GM12878 (cell line): ENCODE measurements at regions not wholly inside any gene's neighbourhood (a gene's known extent, or its start where the extent isn't known, plus 50 kb on each side); places are given as distances from the start of the nearest gene placed in this dataset.

ENCODE experiments used
- ATAC-seq: fragments of 200-7000 bp; cut with Tn5 transposase; 3 replicates; pipeline ENCODE4 v1.9.1; 2020; ENCODE audit warnings: mild to moderate bottlenecking, moderate library complexity
- BruUV-seq: library from RNA; stranded (reverse); fragments of 400-500 nt; replicated peaks from 2 replicates; lab custom pipeline; 2021; lab: Mats Ljungman, UMichigan
- CTCF ChIA-PET: fragments of 300-600 bp; sonication (Branson Sonifier 250); formaldehyde crosslinking; extraction: SDS; loops from one replicate; lab custom pipeline; 2021; ENCODE audit warnings: inconsistent platforms; lab: Yijun Ruan, JAX
- POLR2A ChIA-PET: fragments of 350-600 bp; formaldehyde crosslinking; extraction: SDS; loops from one replicate; lab custom pipeline; 2021; ENCODE audit warnings: inconsistent platforms; lab: Charles Lee
- RAD21 ChIA-PET: fragments of 300-600 bp; sonication (Branson Sonifier 250); formaldehyde crosslinking; loops from one replicate; lab custom pipeline; 2023; ENCODE audit warnings: antibody characterized with exemption; ENCODE audit not compliant: unreplicated experiment; lab: Charles Lee
- SMC1A ChIA-PET: fragments of 300-600 bp; sonication (Branson Sonifier 250); formaldehyde crosslinking; loops from one replicate; lab custom pipeline; 2023; ENCODE audit not compliant: unreplicated experiment, uncharacterized antibody; lab: Charles Lee
- DNase-seq: peaks from one replicate; pipeline ENCODE4 v3.0.0-alpha.2; 2011; ENCODE audit warnings: low read depth, low spot score
- FAIRE-seq: peaks from 3 replicates; lab custom pipeline; 2011; peaks lifted over from hg19 to GRCh38; lab: Jason Lieb, UNC
- H2AFZ ChIP-seq: 2 replicates; pipeline ENCODE4 v1.6.0; 2011; ENCODE audit warnings: low read depth, low read length, control low read depth; ENCODE audit not compliant: control insufficient read depth
- H3K27ac ChIP-seq: 2 replicates; pipeline ENCODE4 v1.5.1; 2011; ENCODE audit warnings: control low read depth; ENCODE audit not compliant: control insufficient read depth, insufficient read depth
- H3K27me3 ChIP-seq, 2 experiments: replicated peaks in 1 of 2; 2 replicates each; pipeline versions ENCODE4 v1.6.0 to v1.6.1; 2011; ENCODE audit warnings: low read length in 1 of 2; ENCODE audit not compliant: control insufficient read depth in 2 of 2, insufficient read depth in 2 of 2
- H3K36me3 ChIP-seq, 2 experiments: 2 replicates each; pipeline ENCODE4 v1.5.1; 2011; ENCODE audit warnings: low read length in 1 of 2; ENCODE audit not compliant: control insufficient read depth in 2 of 2, insufficient read depth in 2 of 2
- H3K4me1 ChIP-seq: 2 replicates; pipeline ENCODE4 v1.6.1; 2011; ENCODE audit warnings: mild to moderate bottlenecking, low read length, moderate library complexity, mixed read lengths; ENCODE audit not compliant: control insufficient read depth, insufficient read depth
- H3K4me2 ChIP-seq: 2 replicates; pipeline ENCODE4 v1.6.0; 2011; ENCODE audit warnings: control low read depth; ENCODE audit not compliant: control insufficient read depth, insufficient read depth
- H3K4me3 ChIP-seq: fragments of 200-600 bp; sonication (generic); 2 replicates; pipeline ENCODE4 v1.5.1; 2016
- H3K79me2 ChIP-seq: 2 replicates; pipeline ENCODE4 v1.6.0; 2011; ENCODE audit warnings: low read length; ENCODE audit not compliant: control insufficient read depth, insufficient read depth
- H3K9ac ChIP-seq: 2 replicates; pipeline ENCODE4 v1.8.0; 2011; ENCODE audit warnings: low read length, control low read depth, mixed read lengths; ENCODE audit not compliant: control insufficient read depth, insufficient read depth
- H3K9me3 ChIP-seq: replicated peaks from 3 replicates; pipeline ENCODE4 v1.5.1; 2011; ENCODE audit warnings: mild to moderate bottlenecking, low read length; ENCODE audit not compliant: control insufficient read depth, insufficient read depth
- H4K20me1 ChIP-seq: 2 replicates; pipeline ENCODE4 v1.6.0; 2011; ENCODE audit not compliant: control insufficient read depth, insufficient read depth
- EED ChIP-seq: sonication (generic); IDR thresholded peaks from 2 replicates; pipeline ENCODE4 v1.6.1; 2016; ENCODE audit warnings: antibody characterized with exemption, low read depth
- GABPA ChIP-seq: IDR thresholded peaks from 2 replicates; pipeline ENCODE4 v1.6.1; 2014; ENCODE audit warnings: antibody characterized with exemption, low read depth, mild to moderate bottlenecking, inconsistent platforms
- KDM1A ChIP-seq: fragments of 200-600 bp; sonication (generic); IDR thresholded peaks from 2 replicates; pipeline ENCODE4 v1.6.1; 2016; ENCODE audit warnings: borderline replicate concordance
- MXI1 ChIP-seq: fragments of 150-350 bp; IDR thresholded peaks from 2 replicates; pipeline ENCODE4 v1.6.1; 2011; ENCODE audit warnings: low read depth, mild to moderate bottlenecking, inconsistent platforms, low read length, improper control_type of control experiment
- NFYA ChIP-seq: IDR thresholded peaks from 2 replicates; pipeline ENCODE4 v1.6.1; 2011; ENCODE audit warnings: low read depth, mild to moderate bottlenecking, low read length, improper control_type of control experiment, borderline replicate concordance
- POLR2AphosphoS2 ChIP-seq: IDR thresholded peaks from 2 replicates; pipeline ENCODE4 v1.6.1; 2011; ENCODE audit warnings: low read depth, mild to moderate bottlenecking, low read length, improper control_type of control experiment, moderate library complexity
- RB1 ChIP-seq: fragments of 450-650 bp; formaldehyde crosslinking; IDR thresholded peaks from 2 replicates; pipeline ENCODE4 v1.6.1; 2017; ENCODE audit warnings: mild to moderate bottlenecking, borderline replicate concordance
- SMARCA5 ChIP-seq: fragments of 450-650 bp; IDR thresholded peaks from 2 replicates; pipeline ENCODE4 v1.6.1; 2017; ENCODE audit warnings: mild to moderate bottlenecking
- ZBED1 ChIP-seq: IDR thresholded peaks from 2 replicates; pipeline ENCODE4 v1.6.1; 2016; ENCODE audit warnings: borderline replicate concordance
- ZNF622 ChIP-seq: fragments of 450-650 bp; IDR thresholded peaks from 2 replicates; pipeline ENCODE4 v1.6.1; 2017; ENCODE audit warnings: mild to moderate bottlenecking, inconsistent platforms
- WGBS: methylation state at CpG from one replicate; pipeline ENCODE4 v1.1.6; 2016; ENCODE audit warnings: low lambda C conversion rate; ENCODE audit not compliant: insufficient replicate concordance, insufficient coverage; ENCODE audit errors: missing lambda C conversion rate; 5-methylcytosine and 5-hydroxymethylcytosine counted together
- in situ Hi-C: fragments of 300-500 bp; cut with MboI; formaldehyde crosslinking; loops from 9 replicates; pipeline ENCODE4 v1.14.3; 2018; ENCODE audit warnings: mixed read lengths
- intact Hi-C: fragments of 100-400 bp; cut with micrococcal nuclease; formaldehyde crosslinking; loops from one replicate; pipeline ENCODE4 v1.14.2; 2022; ENCODE audit not compliant: unreplicated experiment
- TF ChIP-seq, protein P1 (sequence below), 3 experiments: IDR thresholded peaks in 2 of 3; conservative IDR thresholded peaks in 1 of 3; 2 replicates each; pipeline ENCODE4 v1.5.1; 2011; ENCODE audit warnings: low read depth in 3 of 3, low read length in 3 of 3, mild to moderate bottlenecking in 3 of 3, control low read depth in 2 of 3, moderate library complexity in 2 of 3, inconsistent platforms in 1 of 3, mixed read lengths in 1 of 3; ENCODE audit not compliant: control insufficient read depth in 2 of 3, insufficient read depth in 1 of 3; ENCODE audit errors: extremely low read depth in 1 of 3
- TF ChIP-seq, protein P2 (sequence below): fragments of 450-650 bp; IDR thresholded peaks from 2 replicates; pipeline ENCODE4 v1.6.1; 2017; ENCODE audit warnings: mild to moderate bottlenecking, low read depth, inconsistent platforms; ENCODE audit not compliant: poor library complexity, severe bottlenecking
- TF ChIP-seq, protein P3 (sequence below): fragments of 450-650 bp; IDR thresholded peaks from 2 replicates; pipeline ENCODE4 v1.6.1; 2018; ENCODE audit warnings: borderline replicate concordance, mild to moderate bottlenecking; ENCODE audit not compliant: partially characterized antibody
- TF ChIP-seq, protein P4 (sequence below): fragments of 450-650 bp; IDR thresholded peaks from 2 replicates; pipeline ENCODE4 v1.6.1; 2017; ENCODE audit warnings: low read depth, mild to moderate bottlenecking, moderate library complexity
- TF ChIP-seq, protein P5 (sequence below): IDR thresholded peaks from 2 replicates; pipeline ENCODE4 v1.6.1; 2011; ENCODE audit warnings: borderline replicate concordance, low read depth, mild to moderate bottlenecking, moderate library complexity, mixed read lengths, low read length; ENCODE audit not compliant: insufficient read depth; ENCODE audit errors: extremely low read length

DNA sequence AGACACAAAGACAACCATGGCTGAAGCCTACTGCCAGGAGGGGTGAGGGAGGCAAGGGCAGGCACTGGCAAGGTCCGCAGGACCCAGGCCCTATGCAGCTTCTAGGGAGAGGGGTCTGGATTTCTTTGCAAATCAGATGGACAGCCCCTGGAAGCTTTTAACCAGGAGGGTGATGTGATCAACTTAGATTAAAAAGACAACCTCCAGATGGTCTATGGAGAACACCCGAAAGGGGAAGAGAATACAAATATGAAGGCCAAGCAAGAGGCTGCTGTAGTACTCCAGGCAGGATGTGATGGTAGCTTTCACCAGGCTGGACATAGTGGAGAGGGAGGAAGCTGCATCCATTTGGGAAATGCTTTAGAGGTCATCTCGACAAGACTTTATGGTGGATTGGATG, 83.3 kb upstream of the TSPAN11 start:
- CTCF ChIA-PET: interaction anchor here (0.9 to 10.0 kb wide), 5 partner anchors 14 to 1321 kb away, joined by 3 to 125 read pairs (median 3); no protein-coding TSS in a partner anchor
- Histone ChIP-seq H3K4me1 (no peaks in the 10 kb centered on the region), H2AFZ (no peak overlapping the region), H3K79me2 (no peaks in the 10 kb centered on the region), H3K27me3 (no peaks in the 10 kb centered on the region), H3K9me3 (no peaks in the 10 kb centered on the region), H3K4me2 (no peak overlapping the region), H3K4me3 (no peak overlapping the region), H3K27ac (no peak overlapping the region), H3K9ac (no peak overlapping the region), H4K20me1 (no peaks in the 10 kb centered on the region), H3K36me3 (no peaks in the 10 kb centered on the region)
- POLR2A ChIA-PET: no interaction called here
- ATAC-seq: no peak
- RAD21 ChIA-PET: interaction anchor here (1.5 kb wide), 1 partner anchor 143 kb away, joined by 5 read pairs; no protein-coding TSS in a partner anchor
- in situ Hi-C loops (loop anchor here (10.0 kb wide), 1 partner anchor 152 kb away; no protein-coding TSS in a partner anchor), intact Hi-C loops (loop anchor here (10.0 kb wide), 1 partner anchor 1288 kb away; no protein-coding TSS in a partner anchor)
- DNase-seq: no peak
- SMC1A ChIA-PET: no interaction called here
- no peak for FAIRE-seq
- no TSS peak for BruUV-seq
- WGBS: 52% methylated on average over 3 of the region's 3 CpGs
- TF ChIP-seq MXI1 (no peak), ZNF622 (no peak), POLR2AphosphoS2 (no peak), ZBED1 (no peak), EED (no peak), SMARCA5 (no peak), KDM1A (no peak), RB1 (no peak), NFYA (no peak), GABPA (no peak)
- TF ChIP-seq, protein P1, sequence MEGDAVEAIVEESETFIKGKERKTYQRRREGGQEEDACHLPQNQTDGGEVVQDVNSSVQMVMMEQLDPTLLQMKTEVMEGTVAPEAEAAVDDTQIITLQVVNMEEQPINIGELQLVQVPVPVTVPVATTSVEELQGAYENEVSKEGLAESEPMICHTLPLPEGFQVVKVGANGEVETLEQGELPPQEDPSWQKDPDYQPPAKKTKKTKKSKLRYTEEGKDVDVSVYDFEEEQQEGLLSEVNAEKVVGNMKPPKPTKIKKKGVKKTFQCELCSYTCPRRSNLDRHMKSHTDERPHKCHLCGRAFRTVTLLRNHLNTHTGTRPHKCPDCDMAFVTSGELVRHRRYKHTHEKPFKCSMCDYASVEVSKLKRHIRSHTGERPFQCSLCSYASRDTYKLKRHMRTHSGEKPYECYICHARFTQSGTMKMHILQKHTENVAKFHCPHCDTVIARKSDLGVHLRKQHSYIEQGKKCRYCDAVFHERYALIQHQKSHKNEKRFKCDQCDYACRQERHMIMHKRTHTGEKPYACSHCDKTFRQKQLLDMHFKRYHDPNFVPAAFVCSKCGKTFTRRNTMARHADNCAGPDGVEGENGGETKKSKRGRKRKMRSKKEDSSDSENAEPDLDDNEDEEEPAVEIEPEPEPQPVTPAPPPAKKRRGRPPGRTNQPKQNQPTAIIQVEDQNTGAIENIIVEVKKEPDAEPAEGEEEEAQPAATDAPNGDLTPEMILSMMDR (IDR thresholded peaks at IDR 0.05 in 2 of 3, conservative IDR thresholded peaks at IDR 0.05 in 1 of 3; ENCODE audit: control insufficient read depth in 2 of 3, extremely low read depth in 1 of 3, insufficient read depth in 1 of 3, low read depth in 3 of 3, low read length in 3 of 3): no peak
- TF ChIP-seq, protein P2, sequence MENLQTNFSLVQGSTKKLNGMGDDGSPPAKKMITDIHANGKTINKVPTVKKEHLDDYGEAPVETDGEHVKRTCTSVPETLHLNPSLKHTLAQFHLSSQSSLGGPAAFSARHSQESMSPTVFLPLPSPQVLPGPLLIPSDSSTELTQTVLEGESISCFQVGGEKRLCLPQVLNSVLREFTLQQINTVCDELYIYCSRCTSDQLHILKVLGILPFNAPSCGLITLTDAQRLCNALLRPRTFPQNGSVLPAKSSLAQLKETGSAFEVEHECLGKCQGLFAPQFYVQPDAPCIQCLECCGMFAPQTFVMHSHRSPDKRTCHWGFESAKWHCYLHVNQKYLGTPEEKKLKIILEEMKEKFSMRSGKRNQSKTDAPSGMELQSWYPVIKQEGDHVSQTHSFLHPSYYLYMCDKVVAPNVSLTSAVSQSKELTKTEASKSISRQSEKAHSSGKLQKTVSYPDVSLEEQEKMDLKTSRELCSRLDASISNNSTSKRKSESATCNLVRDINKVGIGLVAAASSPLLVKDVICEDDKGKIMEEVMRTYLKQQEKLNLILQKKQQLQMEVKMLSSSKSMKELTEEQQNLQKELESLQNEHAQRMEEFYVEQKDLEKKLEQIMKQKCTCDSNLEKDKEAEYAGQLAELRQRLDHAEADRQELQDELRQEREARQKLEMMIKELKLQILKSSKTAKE: no peak
- TF ChIP-seq, protein P3, sequence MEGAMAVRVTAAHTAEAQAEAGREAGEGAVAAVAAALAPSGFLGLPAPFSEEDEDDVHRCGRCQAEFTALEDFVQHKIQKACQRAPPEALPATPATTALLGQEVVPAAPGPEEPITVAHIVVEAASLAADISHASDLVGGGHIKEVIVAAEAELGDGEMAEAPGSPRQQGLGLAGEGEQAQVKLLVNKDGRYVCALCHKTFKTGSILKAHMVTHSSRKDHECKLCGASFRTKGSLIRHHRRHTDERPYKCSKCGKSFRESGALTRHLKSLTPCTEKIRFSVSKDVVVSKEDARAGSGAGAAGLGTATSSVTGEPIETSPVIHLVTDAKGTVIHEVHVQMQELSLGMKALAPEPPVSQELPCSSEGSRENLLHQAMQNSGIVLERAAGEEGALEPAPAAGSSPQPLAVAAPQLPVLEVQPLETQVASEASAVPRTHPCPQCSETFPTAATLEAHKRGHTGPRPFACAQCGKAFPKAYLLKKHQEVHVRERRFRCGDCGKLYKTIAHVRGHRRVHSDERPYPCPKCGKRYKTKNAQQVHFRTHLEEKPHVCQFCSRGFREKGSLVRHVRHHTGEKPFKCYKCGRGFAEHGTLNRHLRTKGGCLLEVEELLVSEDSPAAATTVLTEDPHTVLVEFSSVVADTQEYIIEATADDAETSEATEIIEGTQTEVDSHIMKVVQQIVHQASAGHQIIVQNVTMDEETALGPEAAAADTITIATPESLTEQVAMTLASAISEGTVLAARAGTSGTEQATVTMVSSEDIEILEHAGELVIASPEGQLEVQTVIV: no peak
- TF ChIP-seq, protein P4, sequence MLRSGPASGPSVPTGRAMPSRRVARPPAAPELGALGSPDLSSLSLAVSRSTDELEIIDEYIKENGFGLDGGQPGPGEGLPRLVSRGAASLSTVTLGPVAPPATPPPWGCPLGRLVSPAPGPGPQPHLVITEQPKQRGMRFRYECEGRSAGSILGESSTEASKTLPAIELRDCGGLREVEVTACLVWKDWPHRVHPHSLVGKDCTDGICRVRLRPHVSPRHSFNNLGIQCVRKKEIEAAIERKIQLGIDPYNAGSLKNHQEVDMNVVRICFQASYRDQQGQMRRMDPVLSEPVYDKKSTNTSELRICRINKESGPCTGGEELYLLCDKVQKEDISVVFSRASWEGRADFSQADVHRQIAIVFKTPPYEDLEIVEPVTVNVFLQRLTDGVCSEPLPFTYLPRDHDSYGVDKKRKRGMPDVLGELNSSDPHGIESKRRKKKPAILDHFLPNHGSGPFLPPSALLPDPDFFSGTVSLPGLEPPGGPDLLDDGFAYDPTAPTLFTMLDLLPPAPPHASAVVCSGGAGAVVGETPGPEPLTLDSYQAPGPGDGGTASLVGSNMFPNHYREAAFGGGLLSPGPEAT: no peak
- TF ChIP-seq, protein P5, sequence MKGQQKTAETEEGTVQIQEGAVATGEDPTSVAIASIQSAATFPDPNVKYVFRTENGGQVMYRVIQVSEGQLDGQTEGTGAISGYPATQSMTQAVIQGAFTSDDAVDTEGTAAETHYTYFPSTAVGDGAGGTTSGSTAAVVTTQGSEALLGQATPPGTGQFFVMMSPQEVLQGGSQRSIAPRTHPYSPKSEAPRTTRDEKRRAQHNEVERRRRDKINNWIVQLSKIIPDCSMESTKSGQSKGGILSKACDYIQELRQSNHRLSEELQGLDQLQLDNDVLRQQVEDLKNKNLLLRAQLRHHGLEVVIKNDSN: no peak
